OCI-LY1 (cell line): ENCODE measurements at regions not wholly inside any gene's neighbourhood (a gene's known extent, or its start where the extent isn't known, plus 50 kb on each side); places are given as distances from the start of the nearest gene placed in this dataset.

ENCODE experiments used
- H2AFZ ChIP-seq: fragments of 200-600 bp; sonication (generic), shearing (Covaris generic); 2 replicates; pipeline ENCODE4 v1.6.0; 2014; ENCODE audit warnings: antibody characterized with exemption, mild to moderate bottlenecking, low read length
- H3F3A ChIP-seq: fragments of 200-600 bp; sonication (generic), shearing (Covaris generic); 2 replicates; pipeline ENCODE4 v1.6.0; 2014; ENCODE audit warnings: mild to moderate bottlenecking, antibody characterized with exemption, low read length, moderate library complexity; ENCODE audit not compliant: insufficient read depth
- H3K27ac ChIP-seq: fragments of 200-600 bp; sonication (generic); 2 replicates; pipeline ENCODE4 v1.5.1; 2014; ENCODE audit warnings: low read length, mixed run types, mild to moderate bottlenecking, low read depth; ENCODE audit not compliant: poor library complexity, severe bottlenecking
- H3K27me3 ChIP-seq: fragments of 200-600 bp; sonication (generic); 2 replicates; pipeline ENCODE4 v1.6.0; 2014; ENCODE audit warnings: antibody characterized with exemption, mild to moderate bottlenecking, low read length, moderate library complexity; ENCODE audit not compliant: insufficient read depth
- H3K36me3 ChIP-seq: fragments of 200-600 bp; sonication (generic); 2 replicates; pipeline ENCODE4 v1.6.1; 2014; ENCODE audit warnings: mild to moderate bottlenecking, antibody characterized with exemption, low read length, moderate library complexity, mixed read lengths; ENCODE audit not compliant: insufficient read depth
- H3K4me1 ChIP-seq: fragments of 200-600 bp; sonication (generic); 2 replicates; pipeline ENCODE4 v1.5.1; 2014; ENCODE audit warnings: mild to moderate bottlenecking, low read length, moderate library complexity; ENCODE audit not compliant: insufficient read depth, severe bottlenecking
- H3K4me2 ChIP-seq: fragments of 200-600 bp; sonication (generic), shearing (Covaris generic); 2 replicates; pipeline ENCODE4 v1.6.1; 2014; ENCODE audit warnings: low read length
- H3K4me3 ChIP-seq: fragments of 200-600 bp; sonication (generic); 2 replicates; pipeline ENCODE4 v1.5.1; 2014; ENCODE audit warnings: low read length, low read depth, mild to moderate bottlenecking, mixed read lengths; ENCODE audit not compliant: poor library complexity, severe bottlenecking
- H3K79me2 ChIP-seq: fragments of 200-600 bp; shearing (Covaris generic); 2 replicates; pipeline ENCODE4 v1.6.1; 2016; ENCODE audit warnings: mixed run types, low read length, mixed read lengths; ENCODE audit not compliant: insufficient read depth
- H3K9ac ChIP-seq: fragments of 200-600 bp; sonication (generic), shearing (Covaris generic); 2 replicates; pipeline ENCODE4 v1.6.1; 2014; ENCODE audit warnings: mild to moderate bottlenecking, low read length, mixed read lengths
- H3K9me2 ChIP-seq: fragments of 200-600 bp; sonication (generic), shearing (Covaris generic); 2 replicates; pipeline ENCODE4 v1.6.1; 2014; ENCODE audit warnings: low read depth, mild to moderate bottlenecking, low read length, mixed read lengths
- H3K9me3 ChIP-seq: fragments of 200-600 bp; shearing (Covaris generic); 2 replicates; pipeline ENCODE4 v1.6.1; 2014; ENCODE audit warnings: low read length, mixed read lengths
- H4K20me1 ChIP-seq: fragments of 200-600 bp; sonication (generic), shearing (Covaris generic); 2 replicates; pipeline ENCODE4 v1.6.0; 2016; ENCODE audit warnings: mild to moderate bottlenecking, low read length; ENCODE audit not compliant: insufficient read depth
- EZH2 ChIP-seq: fragments of 200-600 bp; sonication (generic), shearing (Covaris generic); IDR thresholded peaks from 2 replicates; pipeline ENCODE4 v1.8.0; 2017; ENCODE audit warnings: borderline replicate concordance, mixed run types, mild to moderate bottlenecking, antibody characterized with exemption, low read length, moderate library complexity, mixed read lengths
- TF ChIP-seq, protein P1 (sequence below): fragments of 200-600 bp; sonication (generic), shearing (Covaris generic); IDR thresholded peaks from 2 replicates; pipeline ENCODE4 v1.5.1; 2017; ENCODE audit warnings: mild to moderate bottlenecking, antibody characterized with exemption, low read length, moderate library complexity, mixed read lengths

DNA sequence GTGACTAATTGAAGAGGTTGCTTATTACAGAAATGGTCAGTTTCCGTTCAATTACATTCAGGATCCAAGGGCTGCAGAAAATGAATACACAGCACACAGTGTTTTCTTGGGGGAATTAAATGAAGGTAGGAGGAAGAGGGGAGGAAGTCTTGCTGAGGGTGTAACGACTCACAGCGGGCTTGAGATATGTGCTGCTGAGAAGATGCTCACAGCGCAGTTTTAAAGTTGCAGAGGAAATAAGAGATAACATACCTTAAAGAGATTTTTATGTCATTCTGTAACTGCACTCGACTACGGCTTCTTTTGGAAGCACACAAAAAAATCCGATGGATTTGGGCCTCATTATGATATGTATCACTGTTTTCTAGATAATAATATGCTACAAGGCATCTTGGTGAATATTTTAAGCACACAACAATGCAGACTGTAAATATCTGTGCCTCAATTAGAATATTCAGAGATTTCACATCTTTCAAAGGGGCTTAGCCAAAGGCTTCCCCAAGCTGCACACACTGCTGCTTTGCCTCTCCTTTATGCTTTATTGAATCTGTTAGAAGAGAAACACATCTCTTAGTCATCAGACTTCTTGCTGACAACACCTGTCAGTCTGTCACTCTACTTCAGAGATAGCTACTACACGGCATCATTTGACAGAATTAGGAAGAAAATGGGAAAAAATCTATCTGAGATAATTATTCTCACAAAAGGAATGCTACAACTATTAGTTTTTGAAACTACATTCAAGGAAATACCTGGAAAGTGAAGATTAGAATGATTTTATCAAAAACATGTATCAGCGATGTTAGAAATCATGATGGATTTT is 773.2 kb downstream of the OTOL1 start:
- TF ChIP-seq EZH2, result no peak
- TF ChIP-seq, protein P1, sequence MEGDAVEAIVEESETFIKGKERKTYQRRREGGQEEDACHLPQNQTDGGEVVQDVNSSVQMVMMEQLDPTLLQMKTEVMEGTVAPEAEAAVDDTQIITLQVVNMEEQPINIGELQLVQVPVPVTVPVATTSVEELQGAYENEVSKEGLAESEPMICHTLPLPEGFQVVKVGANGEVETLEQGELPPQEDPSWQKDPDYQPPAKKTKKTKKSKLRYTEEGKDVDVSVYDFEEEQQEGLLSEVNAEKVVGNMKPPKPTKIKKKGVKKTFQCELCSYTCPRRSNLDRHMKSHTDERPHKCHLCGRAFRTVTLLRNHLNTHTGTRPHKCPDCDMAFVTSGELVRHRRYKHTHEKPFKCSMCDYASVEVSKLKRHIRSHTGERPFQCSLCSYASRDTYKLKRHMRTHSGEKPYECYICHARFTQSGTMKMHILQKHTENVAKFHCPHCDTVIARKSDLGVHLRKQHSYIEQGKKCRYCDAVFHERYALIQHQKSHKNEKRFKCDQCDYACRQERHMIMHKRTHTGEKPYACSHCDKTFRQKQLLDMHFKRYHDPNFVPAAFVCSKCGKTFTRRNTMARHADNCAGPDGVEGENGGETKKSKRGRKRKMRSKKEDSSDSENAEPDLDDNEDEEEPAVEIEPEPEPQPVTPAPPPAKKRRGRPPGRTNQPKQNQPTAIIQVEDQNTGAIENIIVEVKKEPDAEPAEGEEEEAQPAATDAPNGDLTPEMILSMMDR, result no peak
- H3K4me3 ChIP-seq, result no peak overlapping the region
- H4K20me1 ChIP-seq, result no peaks in the 10 kb centered on the region
- H3K27me3 ChIP-seq, result no peaks in the 10 kb centered on the region
- no peak overlapping the region for H3K27ac ChIP-seq
- no peaks in the 10 kb centered on the region for H3K36me3 ChIP-seq
- no peak overlapping the region for H3K9ac ChIP-seq
- no peaks in the 10 kb centered on the region for H3F3A ChIP-seq
- no peaks in the 10 kb centered on the region for H3K79me2 ChIP-seq
- H2AFZ ChIP-seq, result no peak overlapping the region
- no peaks in the 10 kb centered on the region for H3K9me3 ChIP-seq
- H3K4me2 ChIP-seq, result no peak overlapping the region
- no peaks in the 10 kb centered on the region for H3K4me1 ChIP-seq
- no peaks in the 10 kb centered on the region for H3K9me2 ChIP-seq

DNA sequence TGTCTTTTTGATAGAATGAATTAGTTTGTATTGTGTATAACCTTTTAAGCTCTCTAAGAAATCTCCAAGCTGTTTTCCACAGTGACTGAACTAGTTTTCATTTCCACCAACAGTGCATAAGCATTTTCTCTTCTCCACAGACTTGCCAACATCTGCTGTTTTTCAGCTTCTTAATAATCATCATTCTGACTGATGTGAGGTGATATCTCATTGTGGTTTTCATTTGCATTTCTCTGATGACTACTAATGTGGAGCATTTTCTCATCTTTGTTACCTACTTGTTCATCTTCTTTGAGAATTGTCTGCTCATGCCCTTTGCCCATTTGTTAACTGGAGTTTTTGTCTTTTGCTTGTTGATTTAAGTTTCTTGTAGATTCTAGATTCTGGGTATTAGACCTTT is 777.5 kb downstream of the OTOL1 start:
- no peak overlapping the region for H3K4me3 ChIP-seq

DNA sequence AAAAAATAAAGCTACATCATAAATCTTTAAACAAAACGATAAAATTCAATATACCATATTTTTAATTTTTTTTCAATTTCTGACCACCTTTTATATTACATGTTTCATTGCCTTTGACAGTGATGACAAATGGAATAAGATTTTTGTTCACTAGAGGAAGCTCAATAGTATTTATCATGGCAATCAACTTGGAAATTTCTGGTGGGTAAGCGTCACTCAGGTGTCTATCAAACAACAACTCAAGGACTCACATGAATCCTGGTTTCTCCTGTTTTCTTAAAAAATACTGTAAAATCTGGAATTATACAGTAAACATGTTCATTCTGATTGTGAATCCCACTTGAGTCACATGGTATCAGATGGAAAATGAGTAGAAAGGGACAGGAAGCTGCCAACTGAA is 782.2 kb downstream of the OTOL1 start:
- no peaks in the 10 kb centered on the region for H3K9me3 ChIP-seq
- no peaks in the 10 kb centered on the region for H4K20me1 ChIP-seq
- H3K27ac ChIP-seq, result no peak overlapping the region
- TF ChIP-seq, protein P1, result no peak
- no peak for TF ChIP-seq EZH2
- no peaks in the 10 kb centered on the region for H3K79me2 ChIP-seq
- no peaks in the 10 kb centered on the region for H3K9me2 ChIP-seq
- H3K9ac ChIP-seq, result no peak overlapping the region
- H3K4me1 ChIP-seq, result no peaks in the 10 kb centered on the region
- no peak overlapping the region for H3K4me2 ChIP-seq
- no peaks in the 10 kb centered on the region for H3K27me3 ChIP-seq
- H3K36me3 ChIP-seq, result no peaks in the 10 kb centered on the region
- no peak overlapping the region for H2AFZ ChIP-seq
- no peak overlapping the region for H3K4me3 ChIP-seq
- no peaks in the 10 kb centered on the region for H3F3A ChIP-seq

More for the DNA sequence above, 777.5 kb downstream of the OTOL1 start:
- Histone ChIP-seq H3K79me2 (no peaks in the 10 kb centered on the region), H3K4me2 (no peak overlapping the region), H3K4me1 (no peaks in the 10 kb centered on the region), H3K27ac (no peak overlapping the region), H3F3A (no peaks in the 10 kb centered on the region), H3K36me3 (no peaks in the 10 kb centered on the region), H3K27me3 (no peaks in the 10 kb centered on the region), H3K9ac (no peak overlapping the region), H2AFZ (no peak overlapping the region), H3K9me3 (no peaks in the 10 kb centered on the region), H3K9me2 (no peaks in the 10 kb centered on the region), H4K20me1 (no peaks in the 10 kb centered on the region)
- TF ChIP-seq, protein P1, result no peak
- no peak for TF ChIP-seq EZH2
